ENCODE measurements at regions not wholly inside any gene's neighbourhood (a gene's known extent, or its start where the extent isn't known, plus 50 kb on each side); places are given as distances from the start of the nearest gene placed in this dataset.

DNA sequence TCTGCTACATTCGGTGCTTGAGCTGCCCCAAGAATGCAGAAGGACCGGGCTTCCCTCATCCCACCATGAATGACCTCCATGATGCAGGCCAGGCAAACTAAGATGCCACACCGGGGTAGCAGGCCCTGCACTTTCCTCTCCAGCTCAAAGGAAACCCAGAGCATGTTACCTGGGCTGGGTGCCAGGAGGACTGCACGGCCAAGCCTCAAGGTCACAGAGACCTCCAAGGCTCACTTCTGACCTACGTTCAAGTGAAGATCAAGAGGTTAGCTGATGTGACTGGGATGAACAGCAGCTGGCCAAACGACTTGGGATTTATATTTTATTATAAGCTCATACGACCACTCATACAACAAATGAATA is 501.8 kb downstream of the CD83 start:
- FAIRE-seq = no peak

DNA sequence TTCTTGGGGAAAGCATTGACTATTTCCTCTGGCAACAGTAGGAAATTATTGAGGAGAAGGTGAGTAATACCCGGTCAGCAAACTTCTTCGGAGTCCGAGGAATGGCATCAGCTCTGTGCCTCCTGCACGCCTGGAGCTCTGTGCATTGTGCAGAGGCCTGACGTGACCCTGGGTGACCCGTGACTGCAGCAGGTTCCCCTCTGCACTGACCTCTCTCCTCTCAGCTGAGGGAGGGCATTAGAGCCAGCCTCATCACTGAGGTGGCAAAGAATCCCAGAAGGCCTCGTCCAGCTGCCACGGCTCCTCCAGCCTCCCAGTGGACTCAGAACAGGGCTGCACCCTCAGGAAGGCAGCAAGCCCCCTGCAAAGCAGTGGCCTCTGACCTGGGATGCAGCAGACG is 502.9 kb downstream of the CD83 start:
- no peak for FAIRE-seq

DNA sequence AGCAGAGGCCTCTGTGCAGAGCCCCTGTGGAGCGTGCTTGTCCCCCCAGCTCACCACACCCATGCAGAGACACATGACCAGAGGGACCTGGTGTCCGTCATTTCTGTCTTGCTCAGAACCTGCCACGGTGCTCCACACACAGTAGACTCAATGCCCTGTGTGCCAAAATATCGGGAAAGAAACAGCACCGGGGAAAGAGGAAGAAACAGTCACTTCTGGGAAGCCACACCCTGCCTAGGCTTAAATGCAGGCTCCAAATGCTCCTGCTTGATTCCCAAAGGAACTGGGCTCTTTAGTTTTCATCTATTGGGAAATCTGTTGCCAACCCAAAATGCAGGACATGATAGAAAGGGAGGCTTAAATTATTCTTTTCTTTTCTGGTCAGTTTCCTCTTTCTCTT is 503.9 kb downstream of the CD83 start:
- no peak for FAIRE-seq

DNA sequence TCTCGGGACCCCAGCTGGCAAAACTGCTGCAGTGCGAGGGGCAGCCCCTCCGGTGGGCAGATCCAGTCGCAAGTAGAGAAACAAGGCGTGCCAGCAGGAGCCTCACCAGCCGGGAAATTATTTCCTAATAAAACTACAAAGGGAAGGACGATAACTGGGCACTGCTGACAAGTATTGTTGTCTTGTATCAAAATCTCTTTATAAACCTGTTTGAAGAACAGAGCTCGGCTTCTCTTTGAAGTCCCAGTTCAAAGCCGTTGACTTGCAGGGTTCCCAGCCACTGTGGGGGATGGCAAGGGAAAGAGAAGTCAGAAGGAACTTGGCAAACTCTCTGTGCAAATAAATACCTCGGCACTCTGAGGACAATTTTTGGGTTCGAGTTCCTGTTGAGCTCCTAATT is 504.5 kb downstream of the CD83 start:
- no peak for FAIRE-seq

DNA sequence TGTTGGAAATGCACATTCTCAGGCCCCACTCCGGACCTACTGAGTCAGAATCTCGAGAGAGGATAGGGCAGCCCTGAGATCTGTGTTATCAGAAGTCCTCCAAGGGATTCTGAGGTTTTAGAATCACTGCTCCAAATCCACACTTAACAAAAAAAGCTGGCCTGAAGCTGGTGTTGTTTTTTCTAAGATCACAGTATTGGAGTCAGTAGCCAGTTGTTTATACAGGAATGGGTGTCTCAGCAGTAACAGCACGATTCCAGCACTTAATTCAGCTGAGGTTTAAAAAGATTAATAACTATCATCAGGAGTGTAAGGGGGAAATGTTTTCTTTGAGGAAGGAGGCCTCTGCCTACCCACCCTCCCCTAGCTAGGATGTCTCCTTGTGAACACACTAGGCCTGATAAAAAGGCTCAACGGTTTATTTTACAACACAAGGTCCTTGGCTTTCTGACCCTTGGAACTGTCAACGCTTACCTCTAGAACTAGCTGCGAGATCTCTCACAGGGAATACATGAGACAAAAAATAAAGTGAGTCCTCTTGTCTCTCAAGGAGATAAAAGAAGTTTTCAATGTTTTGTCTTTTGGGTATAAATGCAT is 505.4 kb downstream of the CD83 start:
- FAIRE-seq = no peak

DNA sequence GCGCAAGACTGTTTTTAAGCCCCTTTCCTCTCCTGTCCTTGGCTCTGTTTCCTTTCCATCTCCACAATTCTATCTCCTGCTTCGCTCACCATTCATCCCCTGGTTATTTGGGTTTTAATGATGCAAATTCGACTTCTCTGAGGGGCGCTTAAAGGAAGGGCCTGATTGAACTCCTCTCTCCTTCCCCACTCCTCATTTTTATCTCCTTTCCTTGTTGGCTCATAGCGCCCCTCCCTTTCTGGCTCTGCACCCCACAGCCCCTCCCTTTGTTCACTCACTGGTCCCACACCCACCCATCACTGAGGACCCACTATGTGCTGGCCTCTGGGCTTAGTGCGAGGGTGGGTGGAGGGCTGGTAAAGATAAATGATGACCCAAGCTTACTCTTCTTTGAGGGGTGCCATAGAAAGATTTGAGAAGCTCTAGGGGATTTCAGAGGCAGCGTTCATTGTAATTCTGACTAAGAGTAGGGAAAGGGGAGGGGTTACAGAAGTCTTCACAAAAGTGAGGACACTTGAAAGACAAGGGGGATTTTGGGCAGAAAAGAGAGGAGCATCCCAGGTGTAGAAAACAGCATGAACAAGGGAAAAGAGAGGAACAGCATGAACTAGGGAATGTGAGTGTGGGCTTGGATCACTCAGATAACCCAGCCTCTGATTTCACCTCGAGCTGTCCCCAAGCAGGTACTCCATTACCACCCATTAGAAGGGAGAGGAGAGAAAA is 507.8 kb downstream of the CD83 start:
- no peak for FAIRE-seq

DNA sequence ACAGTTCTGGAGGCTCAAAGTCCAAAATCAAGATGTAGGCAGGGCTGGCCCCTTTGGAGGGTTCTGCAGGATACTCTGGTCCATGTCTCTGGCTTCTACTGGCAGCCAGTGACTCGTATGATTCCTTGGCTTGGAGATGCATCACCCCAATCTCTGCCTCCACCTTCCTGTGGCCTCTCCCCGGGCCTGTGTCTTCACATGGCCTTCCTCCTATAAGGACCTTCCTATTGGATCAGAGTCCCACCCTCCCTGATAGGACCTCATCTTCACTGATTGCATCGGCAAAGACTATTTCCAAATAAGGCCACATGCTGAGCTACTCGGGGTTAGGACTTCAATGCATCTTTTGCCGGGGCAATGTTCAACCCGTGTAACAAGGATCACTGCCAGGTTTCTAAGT is 509.0 kb downstream of the CD83 start:
- no peak for FAIRE-seq

DNA sequence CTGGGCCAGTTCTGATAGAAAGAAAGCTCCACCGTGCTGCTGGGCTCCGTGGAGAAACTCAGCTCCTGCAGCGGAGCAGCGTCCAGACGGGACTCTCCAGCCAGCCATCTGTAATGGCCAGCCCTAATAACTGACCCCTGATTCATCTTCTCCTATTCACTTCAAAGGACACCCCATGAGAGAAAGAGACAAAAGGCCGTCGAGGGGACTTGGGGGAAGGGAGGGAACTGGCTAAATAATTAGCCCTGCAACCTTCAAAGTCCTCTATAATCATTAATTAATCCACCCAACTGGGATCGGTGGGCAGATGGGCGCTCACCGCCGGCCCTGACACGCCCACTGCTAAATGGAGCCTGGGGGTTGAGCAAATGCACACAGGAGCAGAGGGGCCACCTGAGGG is 512.4 kb downstream of the CD83 start:
- no peak for FAIRE-seq

DNA sequence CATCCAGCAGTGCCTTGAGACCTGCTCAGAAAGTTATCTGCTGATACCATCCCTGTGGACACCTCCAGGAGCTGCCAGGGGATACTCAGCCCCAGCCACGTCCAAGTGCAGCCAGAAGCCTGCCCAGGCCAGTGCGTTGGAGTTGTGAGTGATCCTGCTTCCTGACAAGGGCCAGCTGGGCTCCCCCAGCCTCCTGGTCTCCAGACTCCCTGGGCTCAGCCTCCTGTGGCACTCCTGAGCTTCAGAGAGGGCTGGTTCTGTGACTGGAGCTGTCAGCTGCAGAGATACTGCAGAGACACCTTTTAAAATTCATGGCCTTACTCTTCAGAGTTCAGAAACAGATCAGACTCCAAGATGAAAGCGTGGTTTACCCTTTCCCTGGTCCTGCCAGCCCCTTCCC is 515.9 kb downstream of the CD83 start:
- no peak for FAIRE-seq

DNA sequence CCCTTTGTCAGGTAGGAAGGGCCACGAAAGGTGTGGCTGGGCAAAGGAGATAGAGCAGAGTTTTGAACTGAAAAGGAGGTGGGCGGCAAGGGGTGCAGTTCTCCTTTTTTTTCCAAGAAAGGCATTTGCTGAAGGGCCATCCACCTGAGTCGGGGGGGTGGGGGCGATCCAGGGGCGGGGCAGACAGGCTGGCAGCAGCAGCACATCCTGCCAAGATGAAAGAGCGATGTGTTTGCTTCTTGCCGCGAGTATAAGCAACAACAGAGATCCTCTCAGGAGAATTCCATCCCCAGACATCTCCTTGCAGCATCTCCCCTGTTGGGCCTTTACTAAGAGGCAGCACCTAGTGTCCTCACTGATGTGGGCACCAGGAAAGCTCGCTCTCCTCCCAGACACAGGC is 516.5 kb downstream of the CD83 start:
- no peak for FAIRE-seq

DNA sequence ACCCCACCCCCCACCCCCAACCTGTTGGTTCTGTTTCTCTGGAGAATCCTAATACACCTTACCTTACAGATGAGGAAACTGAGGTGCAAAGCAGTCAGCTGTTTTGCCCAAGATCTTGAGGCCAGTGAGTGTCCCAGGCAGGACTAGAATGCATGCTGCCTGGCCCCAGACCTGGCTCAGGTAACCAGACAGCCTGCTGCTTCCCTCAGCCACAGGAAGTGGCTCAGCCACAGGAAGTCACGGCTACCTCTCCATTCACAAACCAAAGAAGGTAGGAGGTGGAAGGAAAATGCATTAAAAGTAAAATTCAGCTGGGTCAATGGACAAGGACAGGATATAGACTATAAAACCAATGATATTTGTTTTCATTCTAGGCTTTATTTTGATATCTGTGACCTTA is 517.6 kb downstream of the CD83 start:
- FAIRE-seq = no peak

DNA sequence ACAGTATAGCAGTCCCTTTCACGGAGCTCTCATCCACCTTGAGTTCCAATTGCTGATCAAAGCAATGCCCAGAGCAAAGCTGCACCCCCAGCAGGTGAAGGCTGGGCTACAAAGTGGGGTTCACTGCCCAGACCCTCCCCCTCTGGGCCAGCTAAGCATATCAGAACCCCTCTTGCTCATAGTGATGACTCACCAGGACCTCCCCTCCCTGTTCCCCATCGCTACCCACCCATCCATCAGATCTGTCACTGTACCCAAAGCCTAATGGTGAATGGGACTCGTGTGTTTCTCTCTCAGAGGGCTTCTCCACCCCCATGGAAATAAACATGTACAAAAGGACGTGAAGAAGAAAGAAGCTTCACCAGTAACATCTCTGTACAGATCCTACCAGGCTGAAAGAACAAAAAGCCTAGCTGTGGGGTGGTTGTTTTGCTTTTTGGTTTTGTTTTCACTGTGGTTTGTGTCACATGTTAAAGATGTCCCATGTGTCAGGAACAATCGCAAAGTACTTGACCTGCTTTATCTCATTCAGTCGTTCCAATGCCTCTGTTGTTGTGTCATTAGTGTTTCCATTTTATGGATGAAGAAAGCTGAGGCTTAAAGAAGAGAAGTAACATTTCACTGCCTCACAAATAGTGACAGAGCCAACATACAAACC is 518.5 kb downstream of the CD83 start:
- no peak for FAIRE-seq

DNA sequence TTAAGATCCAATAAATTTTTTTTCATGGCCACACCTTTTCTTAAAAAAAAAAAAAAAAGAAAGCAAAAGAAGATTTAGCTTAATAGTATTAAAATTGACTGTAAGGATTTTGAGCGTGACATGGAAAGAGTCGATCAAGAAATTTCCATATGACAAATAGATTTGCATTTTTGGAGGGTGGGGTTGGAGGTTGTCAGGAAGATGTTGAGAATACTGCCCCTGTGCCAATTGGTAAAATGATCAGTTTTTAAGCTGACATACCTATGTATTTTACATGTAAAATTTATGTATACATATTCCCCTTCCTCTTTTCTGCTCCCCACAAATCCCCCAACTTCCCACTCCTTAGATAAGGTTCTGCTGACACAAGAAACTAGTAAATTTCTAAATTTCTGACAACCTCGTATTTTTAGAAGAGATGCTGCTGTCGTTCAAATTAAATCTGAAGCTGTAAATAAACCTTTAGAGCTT is 520.9 kb downstream of the CD83 start:
- no peak for FAIRE-seq

DNA sequence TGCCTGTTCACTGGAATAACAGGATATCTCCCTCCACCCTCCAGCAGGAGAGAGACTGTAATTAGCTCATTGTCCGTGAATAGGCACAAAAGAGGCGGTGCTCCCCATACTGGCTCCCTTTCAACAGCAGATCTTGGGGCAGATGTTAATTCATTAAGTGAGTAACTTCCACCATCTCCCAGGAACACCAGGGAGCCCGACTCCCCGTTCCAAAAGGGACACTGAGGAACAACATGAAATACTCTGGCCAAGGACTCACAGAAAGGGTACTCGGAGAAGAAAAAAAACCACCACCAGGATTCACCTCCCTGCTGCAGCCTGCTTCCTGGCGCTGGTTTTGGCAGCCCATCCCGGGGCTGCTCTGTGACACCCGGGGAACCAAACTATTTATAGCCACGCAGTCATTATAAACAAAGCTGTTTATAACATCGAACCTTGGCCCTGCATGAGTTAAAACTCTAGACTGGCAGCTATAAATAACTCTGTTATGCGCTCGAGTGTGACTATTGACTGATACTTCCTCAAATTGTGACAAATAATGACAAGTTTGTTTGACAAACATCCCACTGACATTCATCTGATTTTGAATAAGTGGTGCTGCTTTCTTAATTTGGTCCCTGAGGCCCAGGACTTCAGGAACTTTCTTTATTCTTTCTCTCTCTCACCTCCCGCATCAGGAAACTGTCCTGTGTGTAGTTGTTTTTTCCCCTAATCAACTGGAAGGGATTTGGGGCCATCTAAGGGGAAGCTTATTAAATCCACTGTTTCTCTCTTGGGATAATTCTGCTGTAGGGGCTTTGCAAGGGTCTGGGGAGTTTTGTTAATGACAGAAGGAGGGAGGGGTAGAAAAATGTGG is 521.6 kb downstream of the CD83 start:
- no peak for FAIRE-seq

DNA sequence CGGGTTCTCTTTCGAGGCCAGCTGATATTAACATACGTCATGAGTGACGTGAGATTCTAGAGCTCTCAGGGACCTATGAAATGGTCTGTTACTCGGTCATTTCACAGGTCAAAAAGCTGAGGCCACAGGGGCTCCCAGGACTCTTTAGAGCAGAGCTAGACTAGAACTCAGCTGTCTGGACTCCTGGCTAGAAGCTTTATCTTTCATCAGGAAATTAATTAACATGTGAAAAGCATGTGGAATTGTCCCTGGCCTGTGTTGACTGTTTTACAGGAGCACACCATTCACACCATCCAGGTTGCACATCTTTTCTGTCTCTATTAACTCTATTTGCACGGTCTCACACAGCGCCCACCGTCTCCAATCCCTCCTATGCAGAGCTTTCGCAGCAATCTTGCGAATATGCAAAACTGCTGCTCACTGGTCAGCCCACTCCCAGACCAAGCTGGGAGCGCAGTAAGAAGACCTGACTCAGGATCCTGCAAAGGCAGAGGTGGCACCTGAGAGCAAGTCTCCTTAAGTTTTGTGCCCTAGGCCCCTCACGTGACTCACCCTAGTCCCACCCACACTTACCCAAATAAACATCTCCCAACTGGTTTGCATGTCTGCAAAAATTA is 522.5 kb downstream of the CD83 start:
- no peak for FAIRE-seq

DNA sequence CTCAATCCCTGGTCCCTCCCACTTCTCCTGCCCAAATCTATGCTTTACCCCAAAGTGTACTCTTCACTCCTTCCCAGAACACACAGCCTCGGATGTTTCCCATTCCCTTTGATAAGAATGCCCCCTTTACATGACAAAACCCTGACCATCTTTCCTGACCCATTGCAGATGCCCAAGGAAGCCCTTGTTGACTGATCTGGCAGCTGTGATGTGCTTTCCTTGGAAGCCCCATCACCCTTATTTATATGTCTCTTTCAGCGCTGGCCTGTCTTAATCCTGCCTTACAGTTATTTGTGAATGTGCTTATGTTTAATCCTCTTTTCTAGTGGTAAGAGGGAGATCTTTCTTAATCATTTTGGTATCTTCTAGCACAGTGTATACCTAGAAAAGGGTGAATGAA is 523.1 kb downstream of the CD83 start:
- FAIRE-seq = no peak

DNA sequence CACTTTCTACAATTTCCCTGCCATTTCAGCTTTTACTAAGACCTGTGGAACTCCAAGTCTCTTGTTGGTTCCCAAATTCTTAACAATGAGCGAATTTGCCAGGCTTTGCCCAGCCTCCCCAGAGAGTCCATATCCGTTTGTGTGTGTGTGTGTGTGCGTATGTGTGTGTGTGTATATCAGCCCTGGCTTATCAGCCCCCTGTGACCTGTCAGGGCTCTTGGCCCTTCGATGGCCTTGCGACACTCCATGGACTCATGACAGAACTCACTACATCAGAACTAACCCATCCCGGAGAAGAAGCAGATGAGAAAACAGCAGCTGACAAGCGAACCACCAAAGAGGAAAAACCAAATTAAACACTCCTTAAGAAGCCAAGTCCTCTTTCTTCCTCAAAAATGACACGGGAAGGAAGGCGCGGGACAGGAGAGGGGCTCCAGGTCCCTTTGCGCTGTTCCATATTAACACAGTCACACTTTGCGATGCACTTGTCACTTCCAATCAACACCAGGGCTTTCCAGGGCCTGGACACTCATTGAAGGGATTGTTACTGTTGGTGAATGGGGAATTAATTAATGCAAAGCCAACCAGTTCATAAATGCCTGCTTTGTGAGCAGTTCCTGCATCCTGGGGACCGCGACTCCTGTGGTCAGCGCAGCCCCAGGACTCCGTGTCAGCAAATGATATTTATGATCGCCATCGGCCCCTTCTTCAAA is 524.0 kb downstream of the CD83 start:
- no peak for FAIRE-seq

DNA sequence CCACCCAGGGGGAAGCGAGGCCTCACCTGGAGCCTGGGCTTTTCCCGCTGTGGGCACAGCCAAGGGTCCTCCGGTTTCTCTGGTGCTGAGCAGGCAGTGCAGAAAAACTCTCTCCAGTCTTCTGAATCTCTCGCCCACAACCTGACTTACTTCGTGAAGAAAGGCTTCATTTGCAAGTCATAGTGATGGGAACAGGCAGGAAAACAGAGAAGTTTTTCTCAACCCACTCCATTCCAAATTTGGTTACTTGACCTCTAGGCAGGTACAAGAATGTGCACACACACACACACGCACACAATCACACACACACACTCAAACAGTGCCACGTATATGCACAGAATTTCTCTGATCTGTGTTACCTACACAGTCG is 524.5 kb downstream of the CD83 start:
- FAIRE-seq = no peak

DNA sequence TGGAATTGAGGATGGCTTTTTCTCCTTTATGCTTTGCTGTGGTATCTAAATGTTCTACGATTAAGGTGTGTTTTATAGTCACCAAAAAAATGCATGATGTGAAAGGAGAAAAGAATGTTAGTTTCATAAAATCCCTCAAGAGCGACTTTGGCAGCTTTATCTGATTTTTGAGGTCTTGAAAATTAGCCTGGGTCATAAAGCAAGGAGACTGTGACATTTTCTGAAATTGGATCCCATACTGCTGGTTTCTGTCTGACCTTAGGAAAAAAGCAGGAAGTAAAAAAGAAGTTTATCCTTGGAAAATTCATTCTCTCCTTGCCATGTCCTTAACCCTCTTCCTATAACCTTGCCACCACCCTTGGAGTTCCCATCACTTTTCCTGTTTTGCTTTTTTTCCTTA is 525.3 kb downstream of the CD83 start:
- FAIRE-seq = no peak

DNA sequence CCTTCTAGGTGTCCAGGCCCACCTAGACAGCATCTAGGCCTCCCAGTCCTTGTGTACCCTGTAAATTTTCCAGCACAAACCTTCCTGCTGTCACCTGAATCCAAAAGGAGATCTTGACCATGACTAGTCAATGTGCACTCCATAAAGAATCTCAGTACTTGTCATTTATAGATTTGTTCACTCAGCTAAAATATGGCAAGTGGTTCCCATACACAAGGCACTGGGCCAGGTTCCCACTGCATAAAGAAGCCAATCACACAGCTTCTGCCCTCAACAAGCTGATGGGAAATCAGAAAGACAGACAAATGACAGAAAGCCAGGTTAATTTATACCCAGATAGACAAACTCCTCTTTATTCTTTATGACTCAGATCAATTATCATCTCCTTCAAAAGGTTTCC is 526.8 kb downstream of the CD83 start:
- FAIRE-seq = no peak

DNA sequence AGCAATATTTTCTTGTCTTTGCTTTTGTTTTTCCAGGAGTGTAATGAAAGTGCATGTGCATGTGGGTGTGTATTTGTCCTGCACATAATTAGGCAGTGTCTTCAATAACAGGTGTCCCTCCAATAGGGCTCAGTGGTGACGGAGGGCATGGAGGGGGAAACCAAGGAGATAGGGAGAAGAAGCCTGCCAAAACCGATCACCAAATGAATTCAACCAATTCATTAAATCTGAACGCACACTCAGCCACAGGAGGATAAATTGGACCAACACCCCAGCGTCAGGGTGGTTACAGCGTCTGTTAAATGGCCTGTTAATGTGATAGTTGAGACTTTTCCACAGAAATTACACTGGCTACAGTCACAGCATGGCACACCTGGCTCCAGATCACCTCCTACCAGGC is 527.6 kb downstream of the CD83 start:
- FAIRE-seq = no peak

DNA sequence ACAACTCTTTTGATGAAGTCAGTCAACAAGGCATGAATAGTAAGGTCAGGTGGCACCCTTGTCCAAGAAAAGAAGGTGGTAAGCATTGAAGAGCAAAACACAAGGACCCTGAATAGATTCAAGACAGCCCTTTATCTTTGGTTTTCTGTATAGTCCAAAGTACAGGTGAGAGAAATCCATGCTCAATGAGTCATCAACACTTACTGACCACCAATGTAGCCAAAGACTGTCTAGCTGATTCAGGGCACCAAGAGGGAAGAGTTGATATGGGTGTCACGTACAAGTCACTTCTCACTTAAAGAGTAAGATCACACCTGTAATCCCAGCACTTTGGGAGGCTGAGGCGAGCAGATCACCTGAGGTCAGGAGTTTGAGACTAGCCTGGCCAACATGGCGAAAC is 528.3 kb downstream of the CD83 start:
- FAIRE-seq = no peak
